Activated naive CD4-positive, alpha-beta T cell treated with anti-CD3 and anti-CD28 coated beads, Interleukin-2, amount 50 U/mL, for 24 hours (primary cell): ENCODE measurements at regions not wholly inside any gene's neighbourhood (a gene's known extent, or its start where the extent isn't known, plus 50 kb on each side); places are given as distances from the start of the nearest gene placed in this dataset.
"Not testable (repeated sequence)": the region's sequence is repeated elsewhere in the genome, so short reads cannot be mapped to it uniquely, and the experiment has no call there.

Source experiments
- H3K27ac Mint-ChIP-seq: one replicate; pipeline ENCODE4 v1.8.0; 2021; ENCODE audit warnings: mild to moderate bottlenecking, mixed read lengths
- H3K27me3 Mint-ChIP-seq: one replicate; pipeline ENCODE4 v1.8.0; 2021; ENCODE audit warnings: mixed read lengths
- H3K36me3 Mint-ChIP-seq: one replicate; pipeline ENCODE4 v1.8.0; 2021; ENCODE audit warnings: mixed read lengths
- H3K4me1 Mint-ChIP-seq: one replicate; pipeline ENCODE4 v1.8.0; 2021; ENCODE audit warnings: mixed read lengths
- H3K4me3 Mint-ChIP-seq: one replicate; pipeline ENCODE4 v1.8.0; 2021; ENCODE audit warnings: mild to moderate bottlenecking, mixed read lengths
- H3K9me3 Mint-ChIP-seq: one replicate; pipeline ENCODE4 v1.8.0; 2021; ENCODE audit warnings: mixed read lengths

DNA sequence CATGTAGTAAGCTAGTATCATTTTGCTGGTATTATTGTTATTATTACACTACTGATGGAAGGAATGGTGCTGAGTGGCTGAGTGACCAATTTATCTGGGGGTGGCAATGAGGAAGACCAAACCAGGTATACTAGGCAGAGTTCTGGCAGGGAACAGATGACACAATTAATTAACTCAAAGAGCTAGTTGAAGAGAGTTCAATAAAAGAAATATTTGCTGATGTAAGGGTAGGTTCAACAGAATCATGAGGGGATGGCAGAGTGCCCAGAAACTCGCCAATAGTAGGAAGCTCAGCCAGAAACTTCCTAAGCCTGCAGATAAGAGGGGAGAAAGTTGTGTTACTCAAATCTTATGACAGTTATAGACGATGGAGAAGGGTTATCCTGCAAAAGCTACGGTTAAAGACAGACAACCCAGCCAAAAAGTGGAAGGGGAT lies 352.5 kb downstream of the KCNJ2 start:
- H3K9me3 Mint-ChIP-seq: no peaks in the 10 kb centered on the region
- no peaks in the 10 kb centered on the region for H3K4me1 Mint-ChIP-seq
- H3K27me3 Mint-ChIP-seq: peaks cover 2% of the 10 kb centered on the region
- no peak overlapping the region for H3K4me3 Mint-ChIP-seq
- no peaks in the 10 kb centered on the region for H3K36me3 Mint-ChIP-seq
- H3K27ac Mint-ChIP-seq: no peak overlapping the region

DNA sequence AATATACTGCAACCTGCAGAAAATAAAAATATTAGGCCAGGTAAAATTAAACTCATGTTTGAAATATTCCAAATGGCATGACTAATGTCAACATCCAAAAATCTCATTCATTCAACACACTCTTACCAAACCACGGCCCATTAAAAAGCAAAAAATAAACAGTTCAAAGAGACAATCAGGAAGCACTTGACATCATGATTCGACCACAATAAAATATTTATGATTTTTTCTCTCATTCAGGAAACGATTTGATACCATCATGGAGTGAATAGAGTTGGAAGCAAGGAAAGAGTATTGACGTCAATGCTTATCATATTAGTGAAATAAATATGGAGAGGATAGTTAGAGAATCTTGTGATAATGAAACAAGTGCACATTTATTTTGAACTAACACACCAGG lies 354.1 kb downstream of the KCNJ2 start:
- no peaks in the 10 kb centered on the region for H3K9me3 Mint-ChIP-seq
- no peaks in the 10 kb centered on the region for H3K4me1 Mint-ChIP-seq
- no peak overlapping the region for H3K27ac Mint-ChIP-seq
- H3K36me3 Mint-ChIP-seq: no peaks in the 10 kb centered on the region
- no peak overlapping the region for H3K4me3 Mint-ChIP-seq
- H3K27me3 Mint-ChIP-seq: peaks cover 2% of the 10 kb centered on the region

DNA sequence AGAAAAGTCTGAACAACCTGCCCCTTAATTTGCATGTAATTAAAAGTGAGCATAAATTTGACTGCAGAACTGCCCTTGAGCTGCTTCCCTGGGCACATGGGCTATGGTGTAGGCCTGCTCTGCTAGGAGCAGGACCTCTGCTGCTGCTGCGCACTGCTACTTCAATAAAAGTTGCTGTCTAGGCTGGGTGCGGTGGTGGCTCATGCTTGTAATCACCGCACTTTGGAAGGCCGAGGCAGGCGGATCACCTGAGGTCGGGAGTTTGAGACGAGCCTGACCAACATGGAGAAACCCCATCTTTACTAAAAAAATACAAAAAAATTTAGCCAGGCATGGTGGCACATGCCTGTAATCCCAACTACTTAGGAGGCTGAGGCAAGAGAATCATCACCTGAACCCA lies 355.7 kb downstream of the KCNJ2 start:
- not testable (repeated sequence) for H3K27ac Mint-ChIP-seq, H3K4me1 Mint-ChIP-seq, H3K36me3 Mint-ChIP-seq, H3K4me3 Mint-ChIP-seq, H3K27me3 Mint-ChIP-seq, H3K9me3 Mint-ChIP-seq

DNA sequence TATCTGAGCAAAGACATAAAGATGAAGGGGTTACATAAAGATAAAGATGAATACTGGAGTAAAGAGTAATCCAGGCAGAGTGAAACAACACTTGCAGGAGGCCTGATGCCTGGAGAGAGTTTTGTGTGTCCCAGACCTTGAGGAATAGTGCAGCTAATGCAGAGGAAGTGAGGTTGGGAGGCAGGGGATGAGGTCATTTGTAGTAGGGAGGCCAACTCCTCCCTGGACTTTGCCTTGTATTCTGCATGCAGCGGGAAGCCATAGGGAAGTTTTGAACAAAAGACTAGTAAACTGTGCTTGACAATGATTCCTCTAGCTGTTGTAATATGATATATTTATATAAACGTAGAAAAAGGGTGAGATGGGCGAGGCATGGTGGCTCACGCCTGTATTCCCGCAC lies 356.6 kb downstream of the KCNJ2 start:
- H3K4me3 Mint-ChIP-seq: no peak overlapping the region
- no peak overlapping the region for H3K27ac Mint-ChIP-seq
- peaks cover 2% of the 10 kb centered on the region for H3K27me3 Mint-ChIP-seq
- no peaks in the 10 kb centered on the region for H3K4me1 Mint-ChIP-seq
- no peaks in the 10 kb centered on the region for H3K36me3 Mint-ChIP-seq
- no peaks in the 10 kb centered on the region for H3K9me3 Mint-ChIP-seq

DNA sequence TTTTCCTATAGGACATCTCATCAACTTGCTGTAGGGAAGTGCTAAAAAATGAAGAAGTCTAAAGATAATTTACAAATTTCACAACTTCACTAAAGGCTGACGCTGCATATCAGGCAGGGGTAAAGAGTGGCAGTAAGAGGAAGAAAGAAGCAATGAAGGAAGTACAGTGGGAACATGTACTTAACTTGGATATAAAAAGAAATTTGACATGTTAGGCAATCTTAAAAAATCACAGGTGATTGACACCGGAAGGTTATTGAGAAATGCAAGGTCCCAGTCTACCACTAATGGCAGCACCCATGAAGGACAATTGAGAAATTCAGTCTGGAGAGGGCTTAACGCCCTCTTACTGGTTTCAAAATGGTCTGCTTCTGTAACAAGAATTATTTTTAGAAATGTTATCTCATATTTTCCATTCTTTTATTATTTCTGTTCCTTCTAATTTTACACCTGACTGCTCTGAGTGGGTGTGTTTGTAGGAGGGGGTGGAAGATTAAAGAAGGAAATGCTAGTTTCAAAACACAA lies 358.1 kb downstream of the KCNJ2 start:
- Mint-ChIP-seq H3K4me3 (no peak overlapping the region), H3K27ac (no peak overlapping the region), H3K36me3 (no peaks in the 10 kb centered on the region), H3K27me3 (peaks cover 2% of the 10 kb centered on the region), H3K9me3 (no peaks in the 10 kb centered on the region), H3K4me1 (no peaks in the 10 kb centered on the region)

DNA sequence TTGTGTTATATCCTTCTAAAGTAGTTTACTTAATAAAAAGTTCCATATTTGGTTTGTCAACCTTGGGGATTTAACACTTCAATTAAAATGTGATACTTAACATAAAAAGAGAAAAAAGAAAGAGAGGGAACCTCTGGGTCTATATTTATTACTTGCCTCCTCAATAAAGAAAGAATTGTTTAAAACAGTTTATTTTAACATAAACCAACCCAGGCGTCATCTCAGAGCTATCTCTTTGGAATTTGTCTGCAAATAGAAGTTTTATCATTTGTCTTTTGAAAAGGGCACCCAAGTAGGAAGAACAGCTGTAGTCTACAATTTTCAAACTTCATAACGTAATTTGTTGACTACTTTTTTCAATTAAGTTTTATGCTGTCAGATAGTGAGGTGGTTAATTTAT lies 364.1 kb downstream of the KCNJ2 start:
- H3K27me3 Mint-ChIP-seq: no peaks in the 10 kb centered on the region
- H3K9me3 Mint-ChIP-seq: no peaks in the 10 kb centered on the region
- no peak overlapping the region for H3K4me3 Mint-ChIP-seq
- no peaks in the 10 kb centered on the region for H3K36me3 Mint-ChIP-seq
- no peaks in the 10 kb centered on the region for H3K4me1 Mint-ChIP-seq
- H3K27ac Mint-ChIP-seq: no peak overlapping the region

DNA sequence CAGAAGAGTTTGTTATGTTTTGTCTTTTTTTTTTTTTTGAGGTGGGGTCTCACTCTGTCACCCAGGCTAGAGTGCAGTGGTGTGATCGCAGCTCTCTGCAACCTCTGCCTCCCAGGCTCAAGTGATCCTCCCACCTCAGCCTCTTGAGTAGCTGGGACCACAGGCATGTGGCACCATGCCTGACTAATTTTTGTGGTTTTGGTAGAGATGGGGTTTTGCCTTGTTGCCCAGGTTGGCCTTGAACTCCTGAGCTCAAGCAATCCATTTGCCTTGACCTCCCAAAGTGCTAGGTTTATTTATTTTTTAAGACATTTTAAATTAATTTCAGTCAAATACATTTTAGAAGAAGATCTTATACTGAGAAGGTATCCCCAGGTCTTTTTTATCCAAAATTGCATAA lies 366.7 kb downstream of the KCNJ2 start:
- H3K4me1 Mint-ChIP-seq: no peaks in the 10 kb centered on the region
- no peak overlapping the region for H3K27ac Mint-ChIP-seq
- no peaks in the 10 kb centered on the region for H3K27me3 Mint-ChIP-seq
- no peaks in the 10 kb centered on the region for H3K9me3 Mint-ChIP-seq
- H3K4me3 Mint-ChIP-seq: no peak overlapping the region
- no peaks in the 10 kb centered on the region for H3K36me3 Mint-ChIP-seq

DNA sequence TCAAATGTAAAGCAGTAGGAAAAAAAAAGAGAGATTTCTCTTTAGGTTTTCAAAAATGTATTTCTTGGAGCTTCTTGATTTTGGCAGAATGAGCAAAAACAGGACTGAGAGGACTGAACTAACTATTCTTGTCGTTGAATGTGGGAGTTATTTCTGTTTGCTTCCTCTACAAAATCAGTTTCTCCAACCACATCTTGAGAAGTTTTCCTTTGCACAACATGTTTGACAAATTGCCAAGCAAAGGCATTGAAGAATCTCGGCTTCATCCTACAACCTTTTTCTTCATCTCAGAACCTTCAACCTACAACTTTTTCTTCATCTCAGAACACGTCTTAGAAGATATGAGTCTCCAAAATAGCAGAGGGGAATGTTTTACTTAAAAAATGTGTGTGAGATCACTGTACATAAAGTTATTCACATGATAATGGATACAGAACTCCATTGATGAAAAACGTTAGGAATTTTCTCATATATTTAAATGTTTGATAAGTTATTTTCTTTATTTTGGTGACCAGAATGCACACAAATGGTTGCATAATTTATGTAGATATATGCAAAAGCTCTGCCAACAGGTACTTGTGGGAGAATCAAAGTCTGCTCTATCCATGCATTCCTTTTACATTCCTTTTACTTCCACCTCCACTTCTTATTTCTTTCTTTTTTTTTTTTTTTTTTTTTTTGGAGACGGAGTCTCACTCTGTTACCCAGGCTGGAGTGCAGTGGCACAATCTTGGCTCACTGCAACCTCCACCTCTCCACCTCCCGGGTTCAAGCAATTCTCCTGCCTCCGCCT lies 370.0 kb downstream of the KCNJ2 start:
- no peaks in the 10 kb centered on the region for H3K9me3 Mint-ChIP-seq
- no peaks in the 10 kb centered on the region for H3K27me3 Mint-ChIP-seq
- H3K4me1 Mint-ChIP-seq: no peaks in the 10 kb centered on the region
- no peaks in the 10 kb centered on the region for H3K36me3 Mint-ChIP-seq
- no peak overlapping the region for H3K27ac Mint-ChIP-seq
- no peak overlapping the region for H3K4me3 Mint-ChIP-seq

DNA sequence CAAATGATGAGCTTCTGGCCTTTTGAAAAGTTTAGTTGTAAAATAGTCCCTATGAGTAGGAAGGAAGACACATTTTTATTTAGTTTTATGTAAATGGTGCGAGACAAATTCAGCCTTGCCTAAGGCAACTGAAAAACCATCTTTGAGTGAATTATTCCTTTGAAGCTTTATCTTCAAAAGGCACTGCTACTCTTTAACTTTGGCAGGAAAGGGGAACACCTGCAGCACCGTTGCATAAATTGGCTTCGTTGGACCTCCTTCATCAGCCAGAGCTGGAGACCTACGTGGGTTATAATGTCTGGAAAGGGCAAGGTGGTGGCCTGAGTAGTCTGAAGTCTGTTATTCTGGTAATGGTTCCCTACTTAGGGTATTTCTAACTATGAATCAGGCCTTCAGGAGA lies 373.5 kb downstream of the KCNJ2 start:
- Mint-ChIP-seq H3K27ac (no peak overlapping the region), H3K36me3 (no peaks in the 10 kb centered on the region), H3K9me3 (no peaks in the 10 kb centered on the region), H3K27me3 (no peaks in the 10 kb centered on the region), H3K4me3 (no peak overlapping the region), H3K4me1 (no peaks in the 10 kb centered on the region)

DNA sequence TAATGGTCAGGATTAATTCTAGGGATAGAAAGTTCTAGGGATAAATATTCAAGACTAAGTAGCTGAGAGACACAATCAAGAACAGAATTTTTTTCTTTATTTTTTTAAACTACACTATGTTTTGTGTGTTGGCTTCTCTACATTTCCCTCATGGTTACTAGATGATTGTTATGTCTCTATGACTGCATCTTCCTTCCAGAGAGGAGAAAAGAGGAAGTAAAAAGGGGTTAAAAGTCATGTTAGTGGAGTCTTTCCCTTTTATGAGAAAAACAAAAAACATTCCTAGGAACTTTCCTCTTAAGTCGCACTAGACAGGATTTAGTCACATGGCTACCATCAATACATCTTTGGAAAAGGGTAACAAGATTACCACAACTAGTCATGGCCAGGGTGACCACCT lies 375.0 kb downstream of the KCNJ2 start:
- Mint-ChIP-seq H3K4me3 (no peak overlapping the region), H3K36me3 (no peaks in the 10 kb centered on the region), H3K27ac (no peak overlapping the region), H3K27me3 (no peaks in the 10 kb centered on the region), H3K9me3 (no peaks in the 10 kb centered on the region), H3K4me1 (no peaks in the 10 kb centered on the region)

DNA sequence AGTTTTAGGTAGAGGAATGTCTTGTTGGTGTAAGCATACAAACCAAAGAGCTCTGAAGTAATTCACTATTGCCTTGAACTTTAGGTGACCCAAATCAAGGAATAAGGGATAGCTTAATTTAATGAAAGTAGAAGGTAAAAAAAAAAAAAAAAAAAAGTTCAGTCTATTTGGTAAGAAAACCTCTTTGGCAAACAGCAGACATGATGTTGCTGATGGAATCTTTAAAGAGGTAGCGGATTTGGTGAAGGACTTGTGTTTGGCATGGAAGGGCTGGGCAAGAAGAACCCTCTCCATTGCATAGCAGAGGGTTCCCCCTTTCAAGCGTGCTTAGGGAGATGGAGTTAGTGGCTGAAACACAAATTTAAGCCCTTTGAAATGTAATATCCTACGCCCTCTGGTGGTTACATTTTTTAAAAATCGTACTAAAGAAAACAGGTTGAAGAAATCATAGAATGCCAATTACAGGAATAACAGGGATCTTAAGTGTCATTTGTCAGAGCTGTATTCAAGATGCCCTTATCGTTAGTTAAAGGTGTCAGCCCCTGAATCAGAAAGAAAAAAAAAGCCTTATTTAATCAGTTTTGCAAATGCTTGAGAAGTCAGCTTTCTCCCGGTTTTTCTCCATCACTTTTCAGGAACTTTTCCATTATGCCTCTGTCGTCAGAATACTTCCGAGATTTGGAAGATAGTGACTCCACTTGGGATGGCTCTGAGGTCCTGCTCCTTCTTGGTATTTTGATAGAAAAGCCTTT lies 383.1 kb downstream of the KCNJ2 start:
- Mint-ChIP-seq H3K9me3 (no peaks in the 10 kb centered on the region), H3K4me1 (no peaks in the 10 kb centered on the region), H3K27ac (no peak overlapping the region), H3K36me3 (no peaks in the 10 kb centered on the region), H3K27me3 (no peaks in the 10 kb centered on the region), H3K4me3 (no peak overlapping the region)

DNA sequence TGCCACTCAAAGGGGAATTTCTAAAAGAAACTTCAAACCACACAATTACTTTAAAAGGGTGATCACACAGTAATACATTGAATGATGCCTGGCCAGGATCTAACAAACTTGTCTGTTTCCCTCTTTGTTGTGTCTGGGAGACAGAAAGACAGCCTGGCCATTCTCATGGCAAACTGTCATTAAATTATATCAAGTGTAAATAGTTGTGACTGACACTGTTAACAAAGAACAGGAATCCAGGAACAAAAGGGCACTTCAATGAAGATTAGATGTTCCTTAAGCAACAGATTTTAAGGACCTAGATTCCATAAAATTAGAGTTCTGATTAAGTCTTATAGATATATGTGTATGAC lies 383.6 kb downstream of the KCNJ2 start:
- H3K27me3 Mint-ChIP-seq: no peaks in the 10 kb centered on the region
- H3K36me3 Mint-ChIP-seq: no peaks in the 10 kb centered on the region
- H3K27ac Mint-ChIP-seq: no peak overlapping the region
- no peaks in the 10 kb centered on the region for H3K9me3 Mint-ChIP-seq
- H3K4me3 Mint-ChIP-seq: no peak overlapping the region
- H3K4me1 Mint-ChIP-seq: no peaks in the 10 kb centered on the region

DNA sequence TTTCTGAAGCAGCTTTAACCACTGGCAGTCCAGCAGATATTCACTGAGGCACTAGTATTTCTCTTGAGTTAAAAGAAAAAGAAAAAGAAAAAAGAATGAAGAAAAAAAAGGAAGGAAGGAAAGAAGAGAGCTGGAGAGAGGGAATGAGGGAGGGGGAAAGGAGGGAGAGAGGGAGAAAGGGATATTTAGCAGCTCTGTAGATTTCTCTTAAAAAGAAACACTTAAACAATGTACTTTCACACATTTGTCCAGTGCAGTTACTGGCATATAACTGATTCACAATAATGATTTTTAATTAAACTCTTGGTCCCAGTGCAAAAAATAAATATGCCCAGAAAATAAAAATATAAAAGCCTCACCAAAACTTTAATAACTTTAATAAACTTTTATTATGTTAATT lies 386.4 kb downstream of the KCNJ2 start:
- H3K4me1 Mint-ChIP-seq: no peaks in the 10 kb centered on the region
- no peaks in the 10 kb centered on the region for H3K9me3 Mint-ChIP-seq
- no peaks in the 10 kb centered on the region for H3K36me3 Mint-ChIP-seq
- no peak overlapping the region for H3K27ac Mint-ChIP-seq
- H3K27me3 Mint-ChIP-seq: no peaks in the 10 kb centered on the region
- H3K4me3 Mint-ChIP-seq: no peak overlapping the region

DNA sequence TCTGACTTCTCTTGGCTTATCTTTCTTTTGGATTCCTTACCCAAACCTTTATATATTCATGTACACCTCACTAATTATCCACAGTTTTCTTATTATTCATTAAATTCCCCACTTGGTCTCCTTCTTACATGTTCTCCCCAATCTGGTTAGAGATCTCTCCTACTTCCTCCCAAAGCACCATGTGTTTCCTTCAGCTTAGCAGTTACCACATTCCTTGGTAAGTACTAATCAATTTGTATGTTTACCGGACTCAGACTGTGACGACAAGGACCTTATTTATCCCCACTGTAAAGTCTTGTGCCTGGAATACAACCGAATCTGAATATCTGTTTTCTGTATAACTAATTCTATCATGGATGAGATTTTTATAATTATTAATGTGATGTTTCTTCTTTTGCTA lies 389.5 kb downstream of the KCNJ2 start:
- Mint-ChIP-seq H3K27ac (no peak overlapping the region), H3K4me3 (no peak overlapping the region), H3K27me3 (no peaks in the 10 kb centered on the region), H3K36me3 (no peaks in the 10 kb centered on the region), H3K4me1 (no peaks in the 10 kb centered on the region), H3K9me3 (no peaks in the 10 kb centered on the region)

DNA sequence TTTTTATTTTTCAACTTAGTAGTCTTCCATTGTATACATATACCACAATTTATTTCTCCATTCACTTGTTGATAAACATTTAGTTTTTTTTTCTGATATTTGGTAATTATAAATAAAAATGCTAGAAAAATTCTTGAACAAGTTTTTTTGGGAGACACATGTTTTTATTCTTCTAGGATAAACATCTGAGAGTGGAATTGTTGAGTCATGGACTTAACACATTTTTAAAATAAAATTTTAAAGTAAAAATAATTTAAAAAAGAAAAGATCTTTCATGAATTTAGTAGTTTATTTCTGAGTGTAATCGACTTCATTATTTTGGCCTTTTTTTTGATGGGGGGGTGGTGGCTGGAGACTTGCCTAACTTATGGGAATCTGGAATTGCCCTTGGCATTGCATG lies 391.1 kb downstream of the KCNJ2 start:
- no peaks in the 10 kb centered on the region for H3K27me3 Mint-ChIP-seq
- H3K36me3 Mint-ChIP-seq: no peaks in the 10 kb centered on the region
- no peaks in the 10 kb centered on the region for H3K9me3 Mint-ChIP-seq
- no peak overlapping the region for H3K27ac Mint-ChIP-seq
- H3K4me3 Mint-ChIP-seq: no peak overlapping the region
- no peaks in the 10 kb centered on the region for H3K4me1 Mint-ChIP-seq

DNA sequence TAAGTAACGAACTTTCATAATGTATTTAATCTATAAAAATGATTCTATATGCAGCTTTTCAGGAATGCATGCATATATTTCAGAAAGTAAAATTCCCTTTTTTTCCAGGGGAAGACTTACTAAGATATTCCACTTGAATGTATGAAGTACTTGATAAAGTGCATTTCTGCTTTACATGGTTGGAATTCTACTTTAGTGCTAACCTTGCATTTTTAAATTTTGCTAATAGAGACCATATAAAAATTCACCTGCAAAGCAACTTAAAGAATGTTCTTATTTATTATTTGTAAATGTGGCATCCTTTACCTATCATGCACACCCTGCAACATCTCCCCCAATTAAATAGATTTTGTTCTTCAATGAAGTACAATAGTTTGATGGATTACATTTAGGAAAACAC lies 392.8 kb downstream of the KCNJ2 start:
- Mint-ChIP-seq H3K27me3 (no peaks in the 10 kb centered on the region), H3K36me3 (no peaks in the 10 kb centered on the region), H3K27ac (no peak overlapping the region), H3K4me1 (no peaks in the 10 kb centered on the region), H3K9me3 (no peaks in the 10 kb centered on the region), H3K4me3 (no peak overlapping the region)
